ENCODE measurements at regions not wholly inside any gene's neighbourhood (a gene's known extent, or its start where the extent isn't known, plus 50 kb on each side); places are given as distances from the start of the nearest gene placed in this dataset.

GRCh38 chr12:114955414-114956014, 271.5 kb upstream of the TBX3 start:
- no peaks in the 10 kb centered on the region for H3K36me3 ChIP-seq (ENCODE audit: insufficient read depth, low read length)
- H4K20me1 ChIP-seq (ENCODE audit: insufficient read depth, low read length), result no peaks in the 10 kb centered on the region
- H3K79me2 ChIP-seq (ENCODE audit: insufficient read depth, low read length), result no peaks in the 10 kb centered on the region
- H3K9me3 ChIP-seq (ENCODE audit: low read length), result no peaks in the 10 kb centered on the region
- H3K9ac ChIP-seq (ENCODE audit: low read length), result no peak overlapping the region
- H3K27me3 ChIP-seq (ENCODE audit: insufficient read depth, low read length), result no peaks in the 10 kb centered on the region
- no peak overlapping the region for H2AFZ ChIP-seq (ENCODE audit: low read length)
- no peak overlapping the region for H3K4me2 ChIP-seq (ENCODE audit: low read length)
- no peaks in the 10 kb centered on the region for H3F3A ChIP-seq (ENCODE audit: insufficient read depth, low read length)
- H3K27ac ChIP-seq (ENCODE audit: low read depth, low read length, poor library complexity, severe bottlenecking), result no peak overlapping the region
- H3K4me1 ChIP-seq (ENCODE audit: insufficient read depth, low read length, severe bottlenecking), result no peaks in the 10 kb centered on the region
- no peaks in the 10 kb centered on the region for H3K9me2 ChIP-seq (ENCODE audit: low read depth, low read length)
- H3K4me3 ChIP-seq (ENCODE audit: low read depth, low read length, poor library complexity, severe bottlenecking), result no peak overlapping the region
- TF ChIP-seq, protein P1, sequence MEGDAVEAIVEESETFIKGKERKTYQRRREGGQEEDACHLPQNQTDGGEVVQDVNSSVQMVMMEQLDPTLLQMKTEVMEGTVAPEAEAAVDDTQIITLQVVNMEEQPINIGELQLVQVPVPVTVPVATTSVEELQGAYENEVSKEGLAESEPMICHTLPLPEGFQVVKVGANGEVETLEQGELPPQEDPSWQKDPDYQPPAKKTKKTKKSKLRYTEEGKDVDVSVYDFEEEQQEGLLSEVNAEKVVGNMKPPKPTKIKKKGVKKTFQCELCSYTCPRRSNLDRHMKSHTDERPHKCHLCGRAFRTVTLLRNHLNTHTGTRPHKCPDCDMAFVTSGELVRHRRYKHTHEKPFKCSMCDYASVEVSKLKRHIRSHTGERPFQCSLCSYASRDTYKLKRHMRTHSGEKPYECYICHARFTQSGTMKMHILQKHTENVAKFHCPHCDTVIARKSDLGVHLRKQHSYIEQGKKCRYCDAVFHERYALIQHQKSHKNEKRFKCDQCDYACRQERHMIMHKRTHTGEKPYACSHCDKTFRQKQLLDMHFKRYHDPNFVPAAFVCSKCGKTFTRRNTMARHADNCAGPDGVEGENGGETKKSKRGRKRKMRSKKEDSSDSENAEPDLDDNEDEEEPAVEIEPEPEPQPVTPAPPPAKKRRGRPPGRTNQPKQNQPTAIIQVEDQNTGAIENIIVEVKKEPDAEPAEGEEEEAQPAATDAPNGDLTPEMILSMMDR (IDR thresholded peaks at IDR 0.05; ENCODE audit: low read length), result no peak
- no peak for TF ChIP-seq EZH2 (IDR thresholded peaks at IDR 0.05; ENCODE audit: borderline replicate concordance, low read length)

GRCh38 chr12:114954511-114955055, 270.6 kb upstream of the TBX3 start:
- no peak overlapping the region for H2AFZ ChIP-seq (ENCODE audit: low read length)
- H3K79me2 ChIP-seq (ENCODE audit: insufficient read depth, low read length), result no peaks in the 10 kb centered on the region
- no peaks in the 10 kb centered on the region for H4K20me1 ChIP-seq (ENCODE audit: insufficient read depth, low read length)
- H3K9me3 ChIP-seq (ENCODE audit: low read length), result no peaks in the 10 kb centered on the region
- H3F3A ChIP-seq (ENCODE audit: insufficient read depth, low read length), result no peaks in the 10 kb centered on the region
- H3K36me3 ChIP-seq (ENCODE audit: insufficient read depth, low read length), result no peaks in the 10 kb centered on the region
- no peak overlapping the region for H3K4me2 ChIP-seq (ENCODE audit: low read length)
- no peaks in the 10 kb centered on the region for H3K9me2 ChIP-seq (ENCODE audit: low read depth, low read length)
- H3K9ac ChIP-seq (ENCODE audit: low read length), result no peak overlapping the region
- no peaks in the 10 kb centered on the region for H3K27me3 ChIP-seq (ENCODE audit: insufficient read depth, low read length)
- no peaks in the 10 kb centered on the region for H3K4me1 ChIP-seq (ENCODE audit: insufficient read depth, low read length, severe bottlenecking)
- H3K4me3 ChIP-seq (ENCODE audit: low read depth, low read length, poor library complexity, severe bottlenecking), result no peak overlapping the region
- TF ChIP-seq, protein P1 (IDR thresholded peaks at IDR 0.05; ENCODE audit: low read length), result no peak
- no peak overlapping the region for H3K27ac ChIP-seq (ENCODE audit: low read depth, low read length, poor library complexity, severe bottlenecking)

- no peak for TF ChIP-seq EZH2 (IDR thresholded peaks at IDR 0.05; ENCODE audit: borderline replicate concordance, low read length)
- Histone ChIP-seq H3K9ac (ENCODE audit: low read length) (no peak overlapping the region), H3K9me3 (ENCODE audit: low read length) (no peaks in the 10 kb centered on the region), H3K4me2 (ENCODE audit: low read length) (no peak overlapping the region), H3F3A (ENCODE audit: insufficient read depth, low read length) (no peaks in the 10 kb centered on the region), H3K4me1 (ENCODE audit: insufficient read depth, low read length, severe bottlenecking) (no peaks in the 10 kb centered on the region), H3K36me3 (ENCODE audit: insufficient read depth, low read length) (no peaks in the 10 kb centered on the region), H3K27me3 (ENCODE audit: insufficient read depth, low read length) (no peaks in the 10 kb centered on the region), H4K20me1 (ENCODE audit: insufficient read depth, low read length) (no peaks in the 10 kb centered on the region), H3K79me2 (ENCODE audit: insufficient read depth, low read length) (no peaks in the 10 kb centered on the region), H3K9me2 (ENCODE audit: low read depth, low read length) (no peaks in the 10 kb centered on the region), H3K4me3 (ENCODE audit: low read depth, low read length, poor library complexity, severe bottlenecking) (no peak overlapping the region), H2AFZ (ENCODE audit: low read length) (no peak overlapping the region), H3K27ac (ENCODE audit: low read depth, low read length, poor library complexity, severe bottlenecking) (no peak overlapping the region)
Observed at GRCh38 chr12:114952573-114953271, 268.7 kb upstream of the TBX3 start.

Data from OCI-LY1 (cell line).